Tongue (tissue), 1 donor: ENCODE measurements at regions not wholly inside any gene's neighbourhood (a gene's known extent, or its start where the extent isn't known, plus 50 kb on each side); places are given as distances from the start of the nearest gene placed in this dataset.
A peak's percentile ranks its signal among the peaks of the same experiment; 100 is the strongest.

Experiments
- DNase-seq: peaks from one replicate; pipeline ENCODE4 v3.0.0-alpha.2; 2015

DNA sequence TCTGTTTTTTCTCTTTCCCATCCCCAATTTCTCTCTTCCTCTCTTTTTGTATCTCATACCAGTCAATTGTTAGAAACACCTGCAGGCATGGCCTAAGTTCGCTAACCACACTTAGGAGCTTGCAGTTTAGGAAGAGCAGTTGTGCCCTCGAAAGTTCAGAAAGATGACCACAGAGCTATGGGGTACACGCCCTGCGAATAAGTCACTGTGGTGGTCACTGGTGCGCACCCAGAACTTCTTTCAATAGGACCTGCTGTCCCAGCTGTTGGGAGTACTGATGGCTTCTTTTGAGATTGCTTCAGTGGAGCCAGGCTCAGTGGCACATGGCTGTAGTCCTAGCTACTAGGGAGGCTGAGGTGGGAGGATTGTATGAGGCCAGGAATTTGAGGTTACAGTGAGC is 362.8 kb upstream of the TMTC1 start:
- no peak for DNase-seq

DNA sequence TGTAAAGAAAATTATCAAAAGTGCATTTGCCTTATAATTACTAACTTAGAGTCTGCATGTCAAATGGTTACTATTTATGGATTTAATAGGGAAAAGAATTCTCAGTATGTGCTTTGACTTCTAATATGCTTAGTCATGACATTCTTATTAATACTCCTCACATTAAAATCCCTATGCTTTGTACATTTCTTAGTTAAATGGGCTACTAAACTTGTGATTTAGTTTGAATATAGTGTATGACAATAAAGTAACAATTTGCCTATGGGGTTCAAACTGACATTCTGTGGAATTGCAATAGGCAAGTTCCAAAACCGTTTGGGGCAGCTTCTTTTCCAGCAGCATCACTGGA is 361.9 kb upstream of the TMTC1 start:
- no peak for DNase-seq

DNA sequence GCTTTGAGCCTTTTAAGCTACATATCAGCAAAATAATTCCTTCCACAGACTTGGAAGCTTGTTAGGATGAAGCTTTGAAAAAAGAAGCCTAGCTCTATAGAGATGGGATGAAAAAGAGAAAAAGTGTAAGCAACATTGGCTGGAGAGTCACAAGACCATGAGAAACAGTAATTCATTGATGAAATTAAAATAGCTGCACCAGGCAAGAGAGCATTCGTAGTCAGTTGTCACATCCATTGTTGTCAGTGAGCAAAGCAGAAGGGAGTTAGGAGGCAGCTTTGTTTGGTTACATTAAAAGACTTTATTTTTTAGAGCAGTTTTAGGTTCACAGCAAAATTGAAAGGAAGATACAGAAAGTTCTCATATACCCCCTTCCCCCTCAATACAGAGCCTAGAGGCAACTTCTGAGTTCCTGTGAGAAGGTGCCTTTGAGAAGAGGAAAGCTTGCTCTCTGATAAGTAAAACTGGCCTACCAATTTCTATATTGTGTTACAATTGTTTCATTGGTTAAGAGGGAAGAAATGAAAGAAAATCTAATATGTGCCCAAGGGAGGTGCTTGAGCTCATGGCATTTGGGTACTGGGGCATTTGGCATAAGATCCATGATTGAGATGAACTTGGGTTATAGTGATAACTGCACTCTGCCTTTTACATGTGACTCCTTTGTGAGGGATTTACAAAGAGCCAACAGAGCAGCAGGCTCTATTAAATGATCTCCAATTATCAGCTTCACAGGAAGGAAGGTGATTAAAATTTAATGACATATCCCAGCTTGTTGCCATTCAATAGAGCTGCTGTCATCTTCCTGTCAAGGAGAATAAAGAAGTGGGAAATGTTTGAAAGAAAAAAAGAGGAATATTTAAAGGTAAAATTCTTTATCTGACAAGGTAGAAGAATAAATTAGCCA is 361.3 kb upstream of the TMTC1 start:
- no peak for DNase-seq

DNA sequence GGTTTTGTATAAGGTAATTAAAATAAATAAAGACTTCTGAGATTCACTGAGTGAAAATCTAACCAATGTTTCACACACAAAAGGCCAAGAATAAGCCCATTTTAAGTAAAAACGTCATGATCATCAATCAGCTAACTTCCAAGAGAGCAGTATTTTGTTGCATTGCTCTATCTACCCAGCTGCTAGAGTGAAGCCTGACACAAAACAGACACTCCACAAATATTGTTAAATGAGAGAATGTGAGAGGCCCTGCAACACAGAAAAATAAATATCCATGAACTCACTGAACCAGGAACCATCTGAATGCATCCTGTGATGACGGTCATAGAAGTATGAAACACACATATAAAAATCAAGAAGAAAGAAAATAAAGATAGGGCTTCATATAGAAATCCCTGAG is 358.6 kb upstream of the TMTC1 start:
- DNase-seq: peak; percentile 38

DNA sequence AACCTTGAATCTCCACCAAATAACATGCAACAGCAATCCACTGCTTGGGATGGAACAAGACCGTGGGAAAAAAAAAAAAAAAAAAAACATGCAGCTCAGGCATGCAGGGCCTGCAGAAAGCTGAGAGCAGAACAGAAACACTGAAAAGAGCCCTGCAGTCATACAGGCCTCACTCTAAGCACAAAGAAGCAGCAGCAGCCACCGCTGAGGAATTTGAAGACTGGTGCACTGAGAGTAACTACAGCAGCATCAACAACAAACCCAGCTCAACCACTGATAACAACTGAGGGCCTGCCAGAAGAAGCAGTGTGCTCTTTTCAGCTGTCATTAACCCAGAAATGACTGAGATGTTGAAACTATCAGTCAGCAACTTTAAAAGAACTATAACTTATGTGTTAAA is 354.7 kb upstream of the TMTC1 start:
- DNase-seq: peak; percentile 10

DNA sequence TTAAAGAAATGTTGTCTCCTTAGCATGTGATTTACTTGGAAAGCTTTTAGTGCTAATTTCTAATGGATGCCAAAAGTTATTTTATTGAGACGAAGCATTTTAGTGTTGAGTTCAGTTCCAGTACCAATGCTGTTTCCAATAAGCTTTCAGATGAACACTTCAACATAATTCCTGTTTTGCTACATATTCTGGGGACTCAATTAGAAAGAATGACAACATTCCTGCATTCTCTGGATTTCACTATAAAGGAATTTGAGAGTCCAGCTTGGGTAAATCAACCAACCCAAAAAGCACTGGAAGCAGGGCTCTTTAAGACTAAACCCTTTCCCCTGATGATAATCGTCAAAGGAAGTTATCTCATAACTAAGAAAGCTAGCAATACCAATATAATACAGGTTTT is 353.0 kb upstream of the TMTC1 start:
- DNase-seq: no peak

DNA sequence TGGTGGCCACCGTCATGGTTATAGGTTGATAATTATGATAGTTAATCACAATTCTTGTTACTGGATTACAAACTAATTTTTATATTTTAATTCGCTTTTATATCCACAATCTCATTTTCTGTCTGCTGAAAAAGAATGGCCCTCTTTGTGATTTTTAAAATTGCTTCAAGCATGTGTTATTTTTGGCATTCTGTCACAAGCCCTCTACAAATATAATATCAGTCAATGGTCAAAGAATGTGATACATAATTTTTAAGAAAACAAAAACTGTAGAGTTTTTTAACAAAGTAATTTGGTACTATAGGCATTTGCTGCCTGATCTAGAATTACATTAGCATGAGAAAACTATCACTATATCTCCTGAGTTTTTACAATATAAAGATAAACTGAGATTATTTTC is 352.0 kb upstream of the TMTC1 start:
- DNase-seq: no peak

DNA sequence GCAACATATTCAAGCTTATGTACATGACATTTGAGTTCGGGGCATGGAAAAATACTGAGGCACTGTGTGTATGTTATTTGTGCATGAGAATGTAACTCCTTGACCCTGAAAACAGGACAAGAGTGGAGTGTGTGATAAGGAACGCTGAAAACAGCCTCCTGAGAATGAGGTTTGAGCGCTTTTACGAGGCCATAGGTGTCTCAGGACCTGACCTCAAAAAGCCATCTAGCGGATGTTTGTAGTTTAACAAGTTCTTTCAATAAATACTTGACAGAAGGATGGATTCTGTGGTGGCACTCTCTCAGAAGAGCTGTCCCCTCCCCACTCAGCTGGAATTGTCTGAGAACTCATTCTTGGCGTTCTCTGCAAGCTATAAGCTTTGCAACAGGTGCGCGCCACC is 350.5 kb upstream of the TMTC1 start:
- no peak for DNase-seq

DNA sequence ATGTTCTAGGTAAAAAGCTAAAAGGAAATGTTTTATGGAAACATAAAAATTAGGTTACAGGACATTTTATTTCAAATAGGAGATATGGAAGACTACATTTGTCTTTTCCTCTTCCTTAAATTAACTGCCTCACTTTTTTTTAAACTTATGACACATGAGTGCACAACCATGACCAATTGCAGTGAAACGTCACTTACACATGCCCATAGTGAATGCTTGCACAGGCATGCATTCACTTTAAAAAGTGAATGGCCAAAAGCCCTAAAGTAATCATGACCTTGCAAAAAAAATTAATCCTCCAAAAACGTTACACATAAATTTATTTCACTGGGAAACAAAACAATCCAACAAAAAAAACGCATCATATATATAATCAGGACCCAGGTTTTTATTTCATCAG is 343.2 kb upstream of the TMTC1 start:
- DNase-seq: no peak

DNA sequence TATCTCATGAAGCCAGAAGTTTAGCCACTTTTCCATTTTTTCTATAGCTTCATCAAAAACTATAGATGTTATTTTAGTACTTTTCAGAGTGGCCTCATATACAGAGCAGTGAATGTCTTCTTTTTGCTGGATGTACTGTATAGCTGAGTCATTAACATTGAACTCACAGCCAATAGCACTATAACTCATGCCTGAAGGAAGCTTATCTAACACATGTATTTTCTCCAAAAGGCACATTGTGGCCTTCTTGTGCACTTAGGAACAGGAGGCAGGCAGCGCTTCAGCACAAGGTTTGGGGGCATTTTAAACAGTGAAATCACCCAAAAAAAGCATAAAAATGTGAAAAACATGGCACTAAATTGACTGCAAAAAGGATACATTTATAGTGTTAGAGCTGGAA is 336.8 kb upstream of the TMTC1 start:
- no peak for DNase-seq

DNA sequence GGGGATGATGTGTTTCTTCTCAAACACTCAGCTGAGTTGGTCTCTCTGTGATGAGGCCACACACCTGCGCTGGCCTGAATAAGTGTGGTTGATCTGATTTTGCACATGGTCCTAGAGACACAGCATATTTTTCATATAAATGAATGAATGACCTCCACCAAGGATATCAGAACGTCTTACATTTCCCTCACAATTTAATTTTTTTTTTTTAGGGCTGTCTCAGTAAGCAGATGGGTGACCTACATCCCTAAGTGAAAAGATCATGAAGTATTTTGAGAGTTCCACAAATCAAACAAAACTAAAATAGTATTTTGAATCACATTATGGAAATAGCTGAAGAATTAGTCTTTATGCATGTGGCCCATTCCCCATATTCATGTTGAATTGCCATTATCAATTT is 333.7 kb upstream of the TMTC1 start:
- peak; percentile 38 for DNase-seq

DNA sequence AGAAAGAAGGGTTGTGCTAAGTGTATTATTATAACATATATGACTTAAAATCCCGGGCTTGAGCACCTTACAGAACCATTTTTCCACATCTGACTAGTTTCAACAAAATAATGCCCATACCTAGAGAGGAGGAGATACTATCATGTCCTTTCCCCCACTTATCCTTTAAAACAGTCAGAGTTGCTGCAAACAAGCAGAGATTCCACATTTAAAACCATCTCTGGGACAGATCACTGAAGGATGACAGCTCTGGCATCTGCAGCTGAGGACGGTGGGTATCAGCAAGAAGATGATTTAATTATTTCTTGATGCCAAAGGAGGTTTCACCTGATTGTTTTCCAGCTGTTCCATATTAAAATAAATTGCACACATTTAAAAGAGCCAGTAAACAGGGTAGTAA is 328.0 kb upstream of the TMTC1 start:
- DNase-seq: peak; percentile 17

DNA sequence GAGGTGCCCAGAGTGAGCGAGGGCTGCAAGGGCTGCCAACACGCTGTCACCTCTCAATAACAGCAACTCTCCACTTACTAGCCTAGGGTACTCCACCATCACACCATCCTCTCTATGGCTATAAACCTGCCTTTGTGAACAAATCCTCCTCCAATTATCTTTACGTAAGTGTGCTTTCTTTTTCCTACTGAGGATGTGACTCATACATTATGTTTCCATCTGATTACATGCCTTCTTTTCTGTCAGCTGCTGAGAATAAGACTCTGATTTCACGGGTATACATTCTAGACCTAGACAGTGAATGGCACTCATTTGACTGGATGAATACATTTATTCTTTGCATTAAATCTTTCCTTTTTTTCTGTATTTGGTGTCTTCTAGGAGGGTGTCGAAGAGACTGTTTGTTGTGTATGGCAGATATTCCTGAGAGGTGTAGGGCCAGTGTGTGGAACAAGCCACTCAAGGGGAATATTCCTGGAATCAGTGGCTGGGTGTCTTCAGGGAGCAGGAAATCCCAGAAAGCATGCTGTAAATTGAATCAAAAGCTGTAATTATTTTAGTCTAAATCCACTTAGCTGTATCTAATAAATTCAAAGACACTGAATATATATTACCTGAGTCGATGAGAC is 327.3 kb upstream of the TMTC1 start:
- peak; percentile 79 for DNase-seq

DNA sequence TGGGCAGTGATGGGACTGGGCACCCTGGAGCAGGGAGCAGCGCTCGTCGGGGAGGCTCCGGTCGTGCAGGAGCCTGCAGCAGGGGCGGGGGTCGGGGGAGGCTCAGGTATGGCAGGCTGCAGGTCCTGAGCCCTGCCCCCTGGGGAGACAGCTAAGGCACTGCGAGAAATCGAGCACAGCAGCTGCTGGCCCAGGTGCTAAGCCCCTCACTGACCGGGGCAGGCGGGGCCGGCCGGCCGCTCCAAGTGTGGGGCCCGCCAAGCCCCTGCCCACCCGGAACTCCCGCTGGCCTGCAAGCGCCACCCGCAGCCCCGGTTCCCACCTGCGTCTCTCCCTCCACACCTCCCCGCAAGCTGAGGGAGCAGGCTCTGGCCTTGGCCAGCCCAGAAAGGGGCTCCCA is 326.8 kb upstream of the TMTC1 start:
- DNase-seq: no peak

DNA sequence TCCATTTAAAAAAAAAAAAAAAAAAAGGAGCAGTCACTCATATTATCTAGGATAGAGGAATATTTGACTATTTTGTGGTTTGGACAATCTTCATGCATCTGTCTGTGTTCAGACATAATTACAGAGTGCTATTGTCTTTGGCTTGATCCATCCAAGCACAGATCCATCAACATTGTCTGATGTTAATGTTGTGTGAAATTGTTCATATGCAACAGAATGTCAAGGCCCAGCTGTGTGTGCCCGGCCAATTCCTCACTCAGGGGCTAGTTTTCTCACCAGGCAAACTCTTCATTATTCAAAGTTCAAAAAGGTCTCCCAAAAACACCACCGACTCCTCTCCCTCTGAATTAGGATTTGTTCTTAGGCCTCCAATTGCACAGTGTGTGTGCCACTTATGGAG is 324.9 kb upstream of the TMTC1 start:
- peak; percentile 24 for DNase-seq

DNA sequence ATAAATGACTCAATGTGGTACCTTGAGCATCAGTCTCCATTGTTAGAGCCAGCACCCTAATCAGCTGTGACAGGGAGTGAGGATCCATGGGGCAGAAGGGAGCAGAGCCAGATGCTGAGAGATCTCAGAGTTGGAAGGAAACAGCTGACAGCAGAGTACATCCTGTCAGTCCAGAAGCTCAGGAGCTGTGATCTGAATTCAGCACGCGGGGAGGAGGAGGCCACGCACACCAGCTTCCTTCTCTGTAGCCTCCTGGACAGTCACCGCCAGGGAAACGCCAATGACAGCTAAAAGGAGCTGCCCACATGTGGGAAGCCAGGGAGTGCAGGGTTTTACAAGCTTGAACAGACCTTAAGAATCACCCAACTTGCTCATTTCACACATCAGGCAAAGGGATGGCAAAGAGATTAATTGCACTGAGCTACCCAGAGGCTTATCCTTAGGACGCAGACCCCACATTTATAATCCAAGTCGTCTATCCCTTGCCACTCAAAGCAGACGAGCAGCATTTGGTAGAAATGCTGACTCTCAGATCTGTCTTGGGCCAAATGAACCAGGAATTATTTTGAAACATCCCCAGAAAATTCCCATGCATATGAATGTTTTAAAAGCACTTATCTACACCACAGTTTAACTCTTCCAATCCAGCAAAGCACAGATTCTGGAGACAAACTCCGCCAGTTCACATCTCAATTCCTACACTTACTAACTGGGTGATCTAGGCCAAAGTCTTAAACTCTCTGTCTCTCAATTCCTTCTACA is 322.6 kb upstream of the TMTC1 start:
- DNase-seq: peak; percentile 9

DNA sequence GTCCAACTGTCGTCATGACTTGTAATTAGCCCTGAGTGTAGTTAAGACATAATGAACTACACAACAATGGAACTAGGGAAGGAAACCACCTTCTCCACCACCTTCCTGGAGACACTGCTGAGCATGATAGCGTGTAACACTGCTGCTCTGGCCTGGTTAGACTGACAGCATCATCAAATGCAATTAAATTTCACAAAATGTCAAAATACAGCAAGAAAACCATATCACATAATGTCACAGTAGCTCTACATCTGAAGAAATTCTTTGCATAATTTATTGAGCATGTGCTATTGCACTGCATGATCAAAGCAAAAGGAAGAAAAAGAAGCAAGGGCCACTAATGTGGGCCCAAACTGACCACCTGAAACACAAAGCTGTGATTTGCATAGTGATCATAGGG is 321.8 kb upstream of the TMTC1 start:
- DNase-seq: no peak

DNA sequence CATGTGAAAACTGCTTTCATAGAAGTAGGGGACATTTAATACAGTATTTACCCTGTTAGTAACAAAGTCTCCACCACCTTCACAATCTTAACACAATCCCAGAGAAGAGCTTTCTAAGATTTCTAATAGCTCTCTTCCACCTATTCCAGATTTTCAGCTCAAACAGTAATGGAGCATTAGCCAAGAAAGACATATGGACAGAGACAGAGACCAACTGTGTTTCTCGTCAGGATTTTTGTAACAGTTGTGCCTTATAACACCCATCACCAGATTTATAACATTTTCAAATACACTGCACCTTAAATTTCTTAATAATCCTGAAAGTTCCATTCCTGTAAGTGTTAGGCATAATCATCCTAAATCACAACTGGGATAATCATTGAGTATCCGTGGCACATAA is 321.2 kb upstream of the TMTC1 start:
- DNase-seq: no peak

DNA sequence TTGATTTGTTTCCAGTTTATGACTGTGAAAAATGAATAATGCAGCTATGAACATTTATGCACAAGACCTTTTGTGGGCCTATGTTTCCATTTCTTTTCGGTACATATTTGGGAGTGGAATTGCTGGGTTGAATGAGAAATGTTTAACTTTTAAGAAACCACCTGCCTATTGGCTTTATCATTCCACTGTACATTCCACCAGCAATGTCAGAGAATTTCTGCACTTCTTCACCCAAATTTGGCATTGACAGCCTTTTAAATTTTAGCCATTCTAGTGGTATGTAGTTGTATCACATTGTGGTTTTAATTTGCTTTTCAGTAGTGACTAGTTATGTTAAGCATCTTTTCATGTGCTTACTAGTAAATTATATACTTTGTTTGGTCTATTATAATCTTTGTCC is 317.0 kb upstream of the TMTC1 start:
- DNase-seq: no peak

DNA sequence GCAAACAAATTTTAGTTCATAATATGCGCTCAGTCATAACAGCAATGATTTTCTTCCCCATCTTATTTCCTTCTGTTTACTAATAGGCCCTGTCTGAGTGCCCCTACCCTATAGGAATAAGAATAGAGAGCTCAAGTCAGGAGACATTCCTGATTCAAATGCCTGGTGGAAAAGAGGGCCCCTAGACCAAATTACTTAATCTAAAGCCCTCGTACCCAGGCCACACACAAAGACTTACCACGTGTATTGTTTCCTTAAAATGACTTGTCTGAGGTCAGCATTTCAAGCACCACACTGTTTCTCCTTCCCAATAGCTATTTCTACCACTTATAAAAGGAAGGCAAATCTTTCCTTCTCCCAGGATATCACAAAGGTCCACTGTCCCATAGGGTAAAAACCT is 314.9 kb upstream of the TMTC1 start:
- DNase-seq: no peak

DNA sequence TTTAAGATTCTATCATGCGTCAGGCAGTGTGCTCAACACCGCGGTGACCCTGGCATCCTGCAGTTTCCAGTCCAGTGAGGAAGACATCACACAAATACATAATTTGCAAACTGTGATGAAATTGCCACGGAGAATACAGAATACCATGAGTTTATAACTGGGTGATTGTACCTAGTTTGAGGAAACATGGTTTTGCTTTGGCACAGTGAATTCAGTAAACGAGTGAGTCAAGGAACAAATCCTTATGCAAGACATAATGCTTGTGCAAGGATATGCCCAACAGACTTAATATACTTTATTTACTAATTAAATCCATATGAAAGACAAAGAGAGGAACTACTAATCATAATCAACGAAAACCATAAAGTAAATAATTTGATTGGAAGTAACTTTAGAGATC is 311.8 kb upstream of the TMTC1 start:
- no peak for DNase-seq

DNA sequence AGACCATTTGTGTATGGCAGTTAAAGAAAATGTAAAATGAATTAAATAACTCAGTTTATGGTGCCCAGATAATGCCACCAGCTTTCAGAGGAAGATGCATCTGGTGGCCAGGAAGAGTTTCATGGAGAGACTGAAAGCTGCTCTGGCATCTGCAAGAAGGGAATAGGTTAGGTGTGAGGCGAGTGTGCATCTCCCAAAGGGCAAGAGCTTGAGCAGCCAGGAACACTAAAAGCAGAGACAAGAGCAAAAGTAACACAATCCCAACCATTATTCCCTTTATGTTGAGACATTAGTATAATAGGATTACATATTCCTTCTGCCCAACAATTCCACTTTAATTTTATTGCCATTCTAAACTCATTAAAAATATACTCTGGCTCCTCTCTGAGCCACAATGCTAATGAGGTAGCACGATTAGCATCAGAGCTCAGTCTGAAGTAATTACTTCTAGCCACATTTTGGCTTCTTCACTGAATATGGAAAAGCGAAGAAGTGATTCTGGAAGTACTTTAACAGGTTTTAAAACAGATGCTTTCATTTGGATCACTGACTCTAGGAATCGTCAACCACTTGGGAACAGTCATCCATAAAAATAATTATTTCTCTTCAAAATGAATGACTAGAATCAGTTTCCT is 309.4 kb upstream of the TMTC1 start:
- DNase-seq: no peak

DNA sequence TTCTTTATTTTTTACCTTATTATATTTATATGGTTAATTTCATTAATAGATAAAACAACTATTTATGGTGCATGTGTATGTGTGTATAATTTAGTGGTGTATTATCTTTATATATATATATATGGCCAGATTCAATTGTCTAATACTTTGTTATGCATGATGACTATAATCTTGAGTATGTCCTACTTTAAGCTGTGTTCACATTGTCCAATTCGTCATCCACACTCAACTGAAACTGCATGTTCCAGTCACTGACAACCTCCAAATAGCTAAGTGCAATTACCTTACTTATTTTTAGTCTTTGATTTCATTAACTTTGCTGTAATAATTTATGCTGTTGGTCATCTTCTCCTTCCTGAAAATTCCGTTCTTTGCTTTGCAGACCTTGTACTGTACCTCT is 306.5 kb upstream of the TMTC1 start:
- DNase-seq: no peak
